ENCODE measurements at regions not wholly inside any gene's neighbourhood (a gene's known extent, or its start where the extent isn't known, plus 50 kb on each side); places are given as distances from the start of the nearest gene placed in this dataset.
"Not testable (repeated sequence)": the region's sequence is repeated elsewhere in the genome, so short reads cannot be mapped to it uniquely, and the experiment has no call there.

- H3K9me3 ChIP-seq (ENCODE audit: control insufficient read depth in 1 of 2, insufficient read depth in 1 of 2, low read depth in 1 of 2, low read length in 2 of 2), result peaks cover 0 to 12% of the 10 kb centered on the region in 2 experiments; a peak in 2 of 4 replicates
- ATAC-seq; CTCF ChIA-PET; H3K9ac ChIP-seq (ENCODE audit: low read length); H3K9me2 ChIP-seq (ENCODE audit: insufficient read depth); H3K4me3 ChIP-seq (replicated peaks in 1 of 2; ENCODE audit: low read depth in 1 of 2, low read length in 2 of 2); POLR2A ChIA-PET; H3K4me1 ChIP-seq (ENCODE audit: control insufficient read depth in 1 of 2, insufficient read depth in 2 of 2, low read length in 2 of 2); RAD21 ChIA-PET (ENCODE audit: low non-redundant PET in 1 of 2, low total read pairs in 2 of 2, uncharacterized antibody in 2 of 2, unreplicated experiment in 2 of 2); DNase-seq (ENCODE audit: low read depth, low spot score); H4K20me1 ChIP-seq (ENCODE audit: insufficient read depth); H3K27me3 ChIP-seq (ENCODE audit: insufficient read depth, low read length); H3K4me2 ChIP-seq (ENCODE audit: low read length); H2AFZ ChIP-seq (ENCODE audit: low read depth, low read length, poor library complexity, severe bottlenecking); H3K36me3 ChIP-seq (ENCODE audit: control insufficient read depth in 1 of 2, insufficient read depth in 2 of 2, low read length in 2 of 2); H3K27ac ChIP-seq (ENCODE audit: low read depth, low read length); BruUV-seq (replicated peaks); H3K79me2 ChIP-seq (ENCODE audit: insufficient read depth, low read length); intact Hi-C loops (cut with micrococcal nuclease): not testable (repeated sequence)
Measured at GRCh38 chr3:84365563-84366278, 593.1 kb upstream of the CADM2 start.
